ENCODE measurements at regions not wholly inside any gene's neighbourhood (a gene's known extent, or its start where the extent isn't known, plus 50 kb on each side); places are given as distances from the start of the nearest gene placed in this dataset.

- WGBS, 2 experiments (ENCODE audit: extremely low coverage in 2 of 2, insufficient read length in 1 of 2): 80% methylated on average over 1 of the region's 8 CpGs; no CpG with 5 or more reads in 1 of the 2 experiments
- Histone ChIP-seq H4K5ac (ENCODE audit: low read depth, low read length) (no peak overlapping the region), H2BK5ac (ENCODE audit: low read depth, low read length, poor library complexity, severe bottlenecking) (no peak overlapping the region), H3K4me1 (ENCODE audit: control insufficient read depth, insufficient read depth, low read length) (no peaks in the 10 kb centered on the region), H3K56ac (ENCODE audit: extremely low read depth, insufficient read depth, low read length) (no peak overlapping the region), H2AFZ (replicated peaks; ENCODE audit: low read length, poor library complexity) (no peak overlapping the region), H3K36me3 (ENCODE audit: control insufficient read depth, insufficient read depth, low read length) (no peaks in the 10 kb centered on the region), H3K14ac (replicated peaks; ENCODE audit: low read depth, low read length) (no peak overlapping the region), H3K4me2 (ENCODE audit: low read depth, low read length) (no peak overlapping the region), H3K27me3 (ENCODE audit: control insufficient read depth, insufficient read depth, low read length) (peaks cover 76% of the 10 kb centered on the region), H4K8ac (ENCODE audit: low read depth in 2 of 2, low read length in 2 of 2) (no peak overlapping the region), H3K9ac (ENCODE audit: low read depth, low read length) (no peak overlapping the region), H2BK20ac (ENCODE audit: low read depth, low read length) (no peak overlapping the region), H3K18ac (ENCODE audit: low read depth, low read length) (no peak overlapping the region), H3K4ac (ENCODE audit: low read depth, low read length) (no peak overlapping the region), H3K23ac (ENCODE audit: low read depth, low read length) (no peak overlapping the region), H3K4me3 (ENCODE audit: insufficient read depth, low read depth, low read length) (no peak overlapping the region), H2AK9ac (replicated peaks; ENCODE audit: low read depth, low read length, poor library complexity) (no peak overlapping the region), H3K79me1 (ENCODE audit: low read depth in 1 of 2, low read length in 2 of 2) (no peaks in the 10 kb centered on the region), H3K27ac (ENCODE audit: insufficient read depth, low read length) (no peak overlapping the region), H2BK15ac (ENCODE audit: low read depth, low read length) (no peak overlapping the region), H2BK120ac (ENCODE audit: low read depth, low read length) (no peak overlapping the region), H4K91ac (ENCODE audit: insufficient read depth, low read depth, low read length) (no peak overlapping the region), H3K9me1 (ENCODE audit: insufficient read depth, low read length) (no peaks in the 10 kb centered on the region), H2AK5ac (ENCODE audit: low read depth, low read length) (no peak overlapping the region), H4K20me1 (ENCODE audit: insufficient read depth, low read length) (no peaks in the 10 kb centered on the region), H3K9me3 (ENCODE audit: control insufficient read depth, insufficient read depth, low read length) (peaks cover 5% of the 10 kb centered on the region)
- TF ChIP-seq CTCF (conservative IDR thresholded peaks at IDR 0.05; ENCODE audit: low read depth, low read length) (no peak), RAD21 (IDR thresholded peaks at IDR 0.05; ENCODE audit: low read length) (no peak), CHD1 (IDR thresholded peaks at IDR 0.05; ENCODE audit: low read depth, low read length) (no peak), NFE2L2 (IDR thresholded peaks at IDR 0.05; ENCODE audit: low read depth, low read length) (no peak), ELK1 (IDR thresholded peaks at IDR 0.05; ENCODE audit: borderline replicate concordance, low read depth, low read length) (no peak), RCOR1 (IDR thresholded peaks at IDR 0.05; ENCODE audit: insufficient replicate concordance, low read length) (no peak), RFX5 (IDR thresholded peaks at IDR 0.05; ENCODE audit: low read depth, low read length) (no peak), CEBPB (IDR thresholded peaks at IDR 0.05; ENCODE audit: low read depth, low read length) (no peak), BHLHE40 (IDR thresholded peaks at IDR 0.05; ENCODE audit: low read depth, low read length) (no peak), POLR2A (IDR thresholded peaks at IDR 0.05; ENCODE audit: low read depth, low read length) (no peak), MAFK (IDR thresholded peaks at IDR 0.05; ENCODE audit: low read depth, low read length) (no peak), MAZ (IDR thresholded peaks at IDR 0.05; ENCODE audit: borderline replicate concordance, low read depth, low read length) (no peak), SMC3 (IDR thresholded peaks at IDR 0.05; ENCODE audit: low read depth, low read length) (no peak)
- ATAC-seq (ENCODE audit: low read depth) (no peak), DNase-seq (no peak)
- in situ Hi-C loops (cut with MboI; ENCODE audit: low sequenced_read_pairs): no loop called here
- dilution Hi-C loops (cut with HindIII; ENCODE audit: low sequenced_read_pairs, unreplicated experiment): no loop called here
- no TSS peak for BruUV-seq (replicated peaks)
- ChIA-PET CTCF (no interaction called here), POLR2A (ENCODE audit: unreplicated experiment) (no interaction called here)
- intact Hi-C loops (cut with micrococcal nuclease): no loop called here
Measured at GRCh38 chr1:25043228-25043580, 113.1 kb upstream of the RUNX3 start.

All from IMR-90 (cell line).